Brain microvascular endothelial cell (primary cell): ENCODE measurements at regions not wholly inside any gene's neighbourhood (a gene's known extent, or its start where the extent isn't known, plus 50 kb on each side); places are given as distances from the start of the nearest gene placed in this dataset.
"Not testable (repeated sequence)": the region's sequence is repeated elsewhere in the genome, so short reads cannot be mapped to it uniquely, and the experiment has no call there.

ENCODE experiments used
- DNase-seq: peaks from one replicate; pipeline ENCODE4 v3.0.0-alpha.2; 2020
- H3K27ac ChIP-seq: fragments of 250-450 bp; sonication (Bioruptor Pico); 2 replicates; pipeline ENCODE4 v1.5.1; 2020; ENCODE audit warnings: mild to moderate bottlenecking, moderate library complexity
- H3K27me3 ChIP-seq: fragments of 250-450 bp; sonication (Bioruptor Pico); replicated peaks from 2 replicates; pipeline ENCODE4 v1.5.1; 2020; ENCODE audit warnings: mild to moderate bottlenecking
- H3K36me3 ChIP-seq: fragments of 250-450 bp; sonication (Bioruptor Pico); replicated peaks from 2 replicates; pipeline ENCODE4 v1.5.1; 2020; ENCODE audit warnings: mild to moderate bottlenecking
- H3K4me3 ChIP-seq: 2 replicates; pipeline ENCODE4 v1.5.1; 2011; ENCODE audit warnings: low read depth, mild to moderate bottlenecking, control low read depth, low read length, moderate library complexity
- in situ Hi-C: cut with HindIII; loops from 2 replicates; pipeline ENCODE4 v1.10.0; 2017; ENCODE audit warnings: low sequenced_read_pairs, low pct_ligation_motif_present

GRCh38 chr7:150016651-150017189, 143.0 kb downstream of the ATP6V0E2 start:
- H3K36me3 ChIP-seq, H3K4me3 ChIP-seq, H3K27me3 ChIP-seq, in situ Hi-C loops, DNase-seq, H3K27ac ChIP-seq: not testable (repeated sequence)

- H3K4me3 ChIP-seq, H3K27ac ChIP-seq, DNase-seq, in situ Hi-C loops, H3K27me3 ChIP-seq, H3K36me3 ChIP-seq: not testable (repeated sequence)
Measured at GRCh38 chr7:150020210-150020609, 146.4 kb downstream of the ATP6V0E2 start.

GRCh38 chr7:150024550-150025490, 151.1 kb downstream of the ATP6V0E2 start:
- H3K27ac ChIP-seq, H3K36me3 ChIP-seq, in situ Hi-C loops, H3K27me3 ChIP-seq, DNase-seq, H3K4me3 ChIP-seq: not testable (repeated sequence)

- H3K27ac ChIP-seq, H3K36me3 ChIP-seq, H3K27me3 ChIP-seq, H3K4me3 ChIP-seq, in situ Hi-C loops, DNase-seq: not testable (repeated sequence)
Measured at GRCh38 chr7:150025802-150026201, 152.0 kb downstream of the ATP6V0E2 start.

DNA sequence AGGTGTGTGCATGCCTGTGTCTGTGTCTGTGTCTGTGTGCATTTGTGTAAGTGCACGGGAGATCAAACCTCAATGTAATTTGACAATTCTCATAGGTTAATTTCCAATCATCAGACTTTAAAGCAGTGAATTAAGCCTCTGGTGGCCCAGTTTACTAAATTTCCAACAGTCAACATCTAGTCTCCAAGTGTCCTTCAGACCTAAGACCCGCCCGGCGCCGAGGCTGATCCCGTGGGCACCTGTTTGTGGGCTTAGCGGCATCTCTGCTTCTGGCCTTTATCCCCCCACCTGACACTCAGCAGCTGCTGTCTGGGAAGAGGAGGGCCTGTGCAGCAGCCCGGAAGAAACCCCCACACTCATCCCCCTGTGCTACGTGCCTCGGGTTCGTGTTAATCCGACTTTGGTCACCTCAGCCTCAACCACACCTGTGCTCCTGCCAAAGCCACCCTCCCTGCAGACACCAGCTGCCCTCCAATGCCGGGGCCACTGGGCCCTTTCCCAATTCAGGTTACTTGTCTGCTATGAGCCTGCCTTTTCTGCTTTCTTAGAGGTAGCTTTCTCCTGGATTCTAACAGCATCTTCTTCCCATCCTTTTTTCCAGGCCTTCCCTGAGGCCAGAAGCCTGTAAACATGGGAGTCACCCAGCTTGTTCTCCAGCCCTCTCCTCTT, 154.7 kb downstream of the ATP6V0E2 start:
- H3K36me3 ChIP-seq, H3K4me3 ChIP-seq, H3K27me3 ChIP-seq, DNase-seq, in situ Hi-C loops, H3K27ac ChIP-seq: not testable (repeated sequence)

DNA sequence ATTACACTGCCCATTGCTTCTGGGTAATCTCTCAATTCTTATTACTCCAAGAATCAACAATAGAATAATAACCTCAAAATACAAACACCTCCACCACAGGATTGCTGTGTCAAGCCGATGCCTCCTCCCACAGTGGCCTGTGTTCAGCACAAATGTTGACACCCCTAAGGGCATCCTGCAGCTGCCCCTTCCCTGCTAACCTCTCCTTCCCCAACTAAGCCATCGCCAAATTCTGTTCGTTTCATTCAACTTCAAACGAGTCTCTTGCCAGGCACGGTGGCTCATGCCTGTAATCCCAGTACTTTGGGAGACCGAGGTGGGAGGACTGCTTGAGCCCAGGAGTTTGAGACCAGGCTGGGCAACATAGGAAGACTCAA, 155.2 kb downstream of the ATP6V0E2 start:
- H3K27me3 ChIP-seq, DNase-seq, H3K36me3 ChIP-seq, in situ Hi-C loops, H3K4me3 ChIP-seq, H3K27ac ChIP-seq: not testable (repeated sequence)

DNA sequence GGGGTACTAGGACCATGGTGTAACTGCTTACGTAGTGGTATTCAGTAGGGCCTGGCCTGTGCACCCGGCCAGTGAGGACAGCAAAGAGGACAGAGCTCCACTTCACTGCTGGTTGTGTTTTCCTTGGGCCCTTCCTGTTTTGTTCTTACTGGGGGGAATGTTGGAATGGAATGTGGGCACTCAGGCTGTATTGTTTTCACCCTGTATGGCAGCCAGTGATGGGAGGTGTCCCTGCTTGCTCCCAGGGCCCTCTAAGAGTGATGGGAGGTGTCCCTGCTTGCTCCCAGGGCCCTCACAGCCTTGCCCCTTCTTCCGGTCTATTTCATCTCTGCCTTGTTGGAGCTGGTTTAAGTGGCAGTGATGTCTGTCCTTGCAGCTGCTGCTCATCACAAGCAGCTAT, 158.0 kb downstream of the ATP6V0E2 start:
- H3K36me3 ChIP-seq, H3K27me3 ChIP-seq, H3K4me3 ChIP-seq, in situ Hi-C loops, DNase-seq, H3K27ac ChIP-seq: not testable (repeated sequence)

- H3K27ac ChIP-seq, H3K27me3 ChIP-seq, in situ Hi-C loops, H3K36me3 ChIP-seq, DNase-seq, H3K4me3 ChIP-seq: not testable (repeated sequence)
Measured at GRCh38 chr7:150033711-150034110, 159.9 kb downstream of the ATP6V0E2 start.

GRCh38 chr7:150035769-150036168, 162.0 kb downstream of the ATP6V0E2 start:
- DNase-seq, H3K36me3 ChIP-seq, H3K27me3 ChIP-seq, H3K4me3 ChIP-seq, H3K27ac ChIP-seq, in situ Hi-C loops: not testable (repeated sequence)

GRCh38 chr7:150039061-150039460, 165.3 kb downstream of the ATP6V0E2 start:
- H3K36me3 ChIP-seq, in situ Hi-C loops, H3K4me3 ChIP-seq: not testable (repeated sequence)

GRCh38 chr7:150042281-150042680, 168.5 kb downstream of the ATP6V0E2 start:
- H3K27ac ChIP-seq, H3K4me3 ChIP-seq, H3K36me3 ChIP-seq, H3K27me3 ChIP-seq, in situ Hi-C loops, DNase-seq: not testable (repeated sequence)

More at GRCh38 chr7:150039061-150039460, 165.3 kb downstream of the ATP6V0E2 start:
- not testable (repeated sequence) for DNase-seq, H3K27me3 ChIP-seq, H3K27ac ChIP-seq

DNA sequence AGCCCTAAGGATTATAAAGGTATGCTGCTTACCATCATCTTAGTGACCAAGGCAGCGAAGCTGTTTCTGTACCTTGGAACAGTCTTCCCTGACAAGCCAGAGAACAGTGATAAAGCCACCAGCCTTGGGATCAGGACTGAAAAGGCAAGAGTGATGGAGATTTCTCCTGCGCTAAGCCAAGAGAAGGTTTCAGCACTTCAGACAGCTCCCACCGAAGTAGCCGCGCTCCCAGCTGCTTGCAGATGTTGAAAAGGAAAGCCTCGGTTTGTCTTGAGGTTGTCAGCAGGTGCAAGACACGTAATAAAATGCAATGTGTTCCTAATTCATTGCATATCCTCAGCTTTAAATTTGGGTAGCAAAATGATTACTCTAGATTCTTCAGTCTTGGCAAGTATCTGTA, 171.0 kb downstream of the ATP6V0E2 start:
- in situ Hi-C loops, H3K27ac ChIP-seq, H3K36me3 ChIP-seq, H3K27me3 ChIP-seq, H3K4me3 ChIP-seq: not testable (repeated sequence)
- DNase-seq, result peak; percentile 34
